Liver (tissue), 3 donors: ENCODE measurements at regions not wholly inside any gene's neighbourhood (a gene's known extent, or its start where the extent isn't known, plus 50 kb on each side); places are given as distances from the start of the nearest gene placed in this dataset.

ENCODE experiments used
- TF ChIP-seq, protein P1 (sequence below): fragments of 150-350 bp; IDR thresholded peaks from 2 replicates; pipeline ENCODE4 v1.5.1; 2017; ENCODE audit warnings: improper control_type of control experiment, low read depth, low read length; ENCODE audit not compliant: missing input control
- TF ChIP-seq, protein P2 (sequence below): IDR thresholded peaks from 2 replicates; pipeline ENCODE4 v1.6.1; 2016; ENCODE audit warnings: antibody characterized with exemption
- donor health status: healthy.
- donor health status: healthy.

DNA sequence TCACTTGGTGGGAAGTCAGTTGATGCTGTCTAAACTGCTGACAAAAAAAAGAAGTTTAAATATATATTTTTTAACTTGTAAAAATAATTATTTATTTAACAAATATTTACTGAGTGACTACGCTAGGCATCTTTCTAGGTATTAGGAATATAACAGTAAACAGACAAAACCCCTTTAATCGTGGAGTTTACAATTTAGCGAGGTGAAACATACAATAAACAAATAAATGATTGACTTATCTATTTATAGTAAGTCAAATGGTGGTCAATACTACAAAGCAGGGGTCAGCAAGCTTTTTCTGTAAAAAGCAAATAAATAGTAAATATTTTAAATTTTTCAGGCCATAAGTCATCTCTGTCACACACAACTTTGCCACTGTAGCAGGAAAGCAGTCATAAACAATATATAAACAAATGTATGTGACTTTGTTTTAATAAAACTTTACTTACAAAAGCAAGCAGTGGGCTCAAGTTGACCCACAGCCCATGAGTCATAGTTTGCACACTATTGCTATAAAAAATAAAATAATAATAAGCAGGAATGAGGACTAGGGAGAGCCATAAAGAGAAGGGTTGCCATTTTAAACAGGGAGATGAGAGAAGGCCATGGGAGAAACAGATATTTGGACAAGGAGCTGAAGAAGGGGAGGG is 263.9 kb downstream of the PLPP3 start:
- TF ChIP-seq, protein P1, sequence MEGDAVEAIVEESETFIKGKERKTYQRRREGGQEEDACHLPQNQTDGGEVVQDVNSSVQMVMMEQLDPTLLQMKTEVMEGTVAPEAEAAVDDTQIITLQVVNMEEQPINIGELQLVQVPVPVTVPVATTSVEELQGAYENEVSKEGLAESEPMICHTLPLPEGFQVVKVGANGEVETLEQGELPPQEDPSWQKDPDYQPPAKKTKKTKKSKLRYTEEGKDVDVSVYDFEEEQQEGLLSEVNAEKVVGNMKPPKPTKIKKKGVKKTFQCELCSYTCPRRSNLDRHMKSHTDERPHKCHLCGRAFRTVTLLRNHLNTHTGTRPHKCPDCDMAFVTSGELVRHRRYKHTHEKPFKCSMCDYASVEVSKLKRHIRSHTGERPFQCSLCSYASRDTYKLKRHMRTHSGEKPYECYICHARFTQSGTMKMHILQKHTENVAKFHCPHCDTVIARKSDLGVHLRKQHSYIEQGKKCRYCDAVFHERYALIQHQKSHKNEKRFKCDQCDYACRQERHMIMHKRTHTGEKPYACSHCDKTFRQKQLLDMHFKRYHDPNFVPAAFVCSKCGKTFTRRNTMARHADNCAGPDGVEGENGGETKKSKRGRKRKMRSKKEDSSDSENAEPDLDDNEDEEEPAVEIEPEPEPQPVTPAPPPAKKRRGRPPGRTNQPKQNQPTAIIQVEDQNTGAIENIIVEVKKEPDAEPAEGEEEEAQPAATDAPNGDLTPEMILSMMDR = no peak
- TF ChIP-seq, protein P2, sequence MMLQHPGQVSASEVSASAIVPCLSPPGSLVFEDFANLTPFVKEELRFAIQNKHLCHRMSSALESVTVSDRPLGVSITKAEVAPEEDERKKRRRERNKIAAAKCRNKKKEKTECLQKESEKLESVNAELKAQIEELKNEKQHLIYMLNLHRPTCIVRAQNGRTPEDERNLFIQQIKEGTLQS = no peak
